Stimulated activated naive CD8-positive, alpha-beta T cell treated with anti-CD3 and anti-CD28 coated beads, Interleukin-15, amount 100 ng/mL, for 72 hours (primary cell): ENCODE measurements at regions not wholly inside any gene's neighbourhood (a gene's known extent, or its start where the extent isn't known, plus 50 kb on each side); places are given as distances from the start of the nearest gene placed in this dataset.

ENCODE experiments used
- ATAC-seq: fragments of 150-1000 bp; cut with Tn5 transposase; 2 replicates; pipeline ENCODE4 v1.10.0; 2021; ENCODE audit warnings: mild to moderate bottlenecking, moderate library complexity
- DNase-seq, 2 donors: peaks; one replicate each; pipeline ENCODE4 v3.0.0; 2021 to 2022
- H3K27ac Mint-ChIP-seq, 2 donors: one replicate each; pipeline ENCODE4 v1.8.0; 2022; ENCODE audit warnings: mild to moderate bottlenecking in 2 of 2, mixed read lengths in 2 of 2, moderate library complexity in 2 of 2
- H3K27me3 Mint-ChIP-seq: one replicate; pipeline ENCODE4 v1.8.0; 2022; ENCODE audit warnings: mixed read lengths
- H3K4me1 Mint-ChIP-seq: one replicate; pipeline ENCODE4 v1.8.0; 2022; ENCODE audit warnings: mild to moderate bottlenecking, mixed read lengths
- H3K4me3 Mint-ChIP-seq, 2 donors: one replicate each; pipeline ENCODE4 v1.8.0; 2022; ENCODE audit warnings: mild to moderate bottlenecking in 2 of 2, mixed read lengths in 2 of 2, moderate library complexity in 1 of 2
- H3K9me3 Mint-ChIP-seq, 2 donors: one replicate each; pipeline ENCODE4 v1.8.0; 2022; ENCODE audit warnings: mixed read lengths in 2 of 2

GRCh38 chr2:9681427-9681817 is 50.6 kb upstream of the YWHAQ start:
- Mint-ChIP-seq H3K4me3 (no peak overlapping the region), H3K9me3 (no peaks in the 10 kb centered on the region), H3K4me1 (peaks cover 9% of the 10 kb centered on the region), H3K27ac (peak overlapping the region in 1 of 2 donors; percentile 54), H3K27me3 (no peaks in the 10 kb centered on the region)
- ATAC-seq (no peak), DNase-seq (no peak)

- no peak for DNase-seq
- no peak overlapping the region for H3K4me3 Mint-ChIP-seq
- no peaks in the 10 kb centered on the region for H3K27me3 Mint-ChIP-seq
Observed at GRCh38 chr2:9685637-9686036, 54.8 kb upstream of the YWHAQ start.

GRCh38 chr2:9686061-9686460 is 55.3 kb upstream of the YWHAQ start:
- no peak overlapping the region for H3K27ac Mint-ChIP-seq
- ATAC-seq (no peak), DNase-seq (no peak)
- H3K27me3 Mint-ChIP-seq, result no peaks in the 10 kb centered on the region
- H3K9me3 Mint-ChIP-seq, result no peaks in the 10 kb centered on the region
- no peak overlapping the region for H3K4me3 Mint-ChIP-seq
- peaks cover 17% of the 10 kb centered on the region for H3K4me1 Mint-ChIP-seq

More at GRCh38 chr2:9685637-9686036, 54.8 kb upstream of the YWHAQ start:
- Mint-ChIP-seq H3K9me3 (no peaks in the 10 kb centered on the region), H3K27ac (no peak overlapping the region), H3K4me1 (peaks cover 17% of the 10 kb centered on the region)
- no peak for ATAC-seq

GRCh38 chr2:9690252-9690651 is 59.5 kb upstream of the YWHAQ start:
- peak overlapping the region in 1 of 2 donors; percentile 1 for H3K27ac Mint-ChIP-seq
- H3K9me3 Mint-ChIP-seq, result no peaks in the 10 kb centered on the region
- H3K4me1 Mint-ChIP-seq, result peaks cover 19% of the 10 kb centered on the region
- no peaks in the 10 kb centered on the region for H3K27me3 Mint-ChIP-seq
- no peak for DNase-seq
- no peak overlapping the region for H3K4me3 Mint-ChIP-seq
- no peak for ATAC-seq

- DNase-seq (no peak), ATAC-seq (no peak)
- H3K4me1 Mint-ChIP-seq, result peaks cover 19% of the 10 kb centered on the region
- H3K27me3 Mint-ChIP-seq, result no peaks in the 10 kb centered on the region
- H3K9me3 Mint-ChIP-seq, result no peaks in the 10 kb centered on the region
- H3K4me3 Mint-ChIP-seq, result no peak overlapping the region
- H3K27ac Mint-ChIP-seq, result peak overlapping the region in 1 of 2 donors; percentile 1
Observed at GRCh38 chr2:9690716-9691498, 60.1 kb upstream of the YWHAQ start.

- H3K4me1 Mint-ChIP-seq, result peaks cover 20% of the 10 kb centered on the region
- H3K27me3 Mint-ChIP-seq, result no peaks in the 10 kb centered on the region
- H3K9me3 Mint-ChIP-seq, result no peaks in the 10 kb centered on the region
- H3K4me3 Mint-ChIP-seq, result no peak overlapping the region
- H3K27ac Mint-ChIP-seq, result no peak overlapping the region
- ATAC-seq, result peak; percentile 18
- no peak for DNase-seq
Observed at GRCh38 chr2:9692456-9693195, 61.8 kb upstream of the YWHAQ start.

GRCh38 chr2:9693196-9693491 is 62.3 kb upstream of the YWHAQ start:
- H3K9me3 Mint-ChIP-seq, result no peaks in the 10 kb centered on the region
- H3K27me3 Mint-ChIP-seq, result no peaks in the 10 kb centered on the region
- peaks cover 25% of the 10 kb centered on the region for H3K4me1 Mint-ChIP-seq
- DNase-seq (no peak), ATAC-seq (peak; percentile 46)
- no peak overlapping the region for H3K27ac Mint-ChIP-seq
- H3K4me3 Mint-ChIP-seq, result no peak overlapping the region

- H3K9me3 Mint-ChIP-seq, result no peaks in the 10 kb centered on the region
- no peaks in the 10 kb centered on the region for H3K27me3 Mint-ChIP-seq
- DNase-seq (no peak), ATAC-seq (no peak)
- H3K27ac Mint-ChIP-seq, result no peak overlapping the region
- peaks cover 29% of the 10 kb centered on the region for H3K4me1 Mint-ChIP-seq
- H3K4me3 Mint-ChIP-seq, result no peak overlapping the region
Observed at GRCh38 chr2:9693646-9694045, 62.8 kb upstream of the YWHAQ start.

- DNase-seq (no peak), ATAC-seq (no peak)
- Mint-ChIP-seq H3K4me1 (peaks cover 37% of the 10 kb centered on the region), H3K27me3 (no peaks in the 10 kb centered on the region), H3K4me3 (no peak overlapping the region), H3K9me3 (no peaks in the 10 kb centered on the region), H3K27ac (no peak overlapping the region)
Observed at GRCh38 chr2:9694661-9695234, 64.0 kb upstream of the YWHAQ start.

GRCh38 chr2:9695941-9696340 is 65.1 kb upstream of the YWHAQ start:
- DNase-seq (no peak), ATAC-seq (no peak)
- no peak overlapping the region for H3K27ac Mint-ChIP-seq
- H3K4me1 Mint-ChIP-seq, result peaks cover 26% of the 10 kb centered on the region
- H3K4me3 Mint-ChIP-seq, result no peak overlapping the region
- no peaks in the 10 kb centered on the region for H3K9me3 Mint-ChIP-seq
- H3K27me3 Mint-ChIP-seq, result no peaks in the 10 kb centered on the region

- Mint-ChIP-seq H3K9me3 (no peaks in the 10 kb centered on the region), H3K27ac (no peak overlapping the region), H3K27me3 (no peaks in the 10 kb centered on the region), H3K4me3 (no peak overlapping the region), H3K4me1 (peaks cover 26% of the 10 kb centered on the region)
- ATAC-seq (no peak), DNase-seq (no peak)
Observed at GRCh38 chr2:9696731-9697130, 65.9 kb upstream of the YWHAQ start.

GRCh38 chr2:9697909-9698308 is 67.1 kb upstream of the YWHAQ start:
- Mint-ChIP-seq H3K27ac (no peak overlapping the region), H3K27me3 (peaks cover 7% of the 10 kb centered on the region), H3K4me1 (peaks cover 30% of the 10 kb centered on the region), H3K9me3 (no peaks in the 10 kb centered on the region), H3K4me3 (no peak overlapping the region)
- DNase-seq (no peak), ATAC-seq (peak; percentile 32)

GRCh38 chr2:9699139-9700108 is 68.6 kb upstream of the YWHAQ start:
- Mint-ChIP-seq H3K4me1 (peaks cover 36% of the 10 kb centered on the region), H3K4me3 (no peak overlapping the region), H3K27me3 (peaks cover 7% of the 10 kb centered on the region), H3K27ac (no peak overlapping the region), H3K9me3 (no peaks in the 10 kb centered on the region)
- no peak for DNase-seq
- no peak for ATAC-seq

GRCh38 chr2:9700109-9700495 is 69.3 kb upstream of the YWHAQ start:
- Mint-ChIP-seq H3K27ac (no peak overlapping the region), H3K4me1 (peaks cover 40% of the 10 kb centered on the region)

GRCh38 chr2:9702604-9703084 is 71.8 kb upstream of the YWHAQ start:
- ATAC-seq (no peak), DNase-seq (no peak)
- peaks cover 7% of the 10 kb centered on the region for H3K27me3 Mint-ChIP-seq
- no peaks in the 10 kb centered on the region for H3K9me3 Mint-ChIP-seq
- peaks cover 39% of the 10 kb centered on the region for H3K4me1 Mint-ChIP-seq
- no peak overlapping the region for H3K27ac Mint-ChIP-seq
- no peak overlapping the region for H3K4me3 Mint-ChIP-seq

More at GRCh38 chr2:9700109-9700495, 69.3 kb upstream of the YWHAQ start:
- DNase-seq, result no peak
- ATAC-seq, result no peak
- H3K4me3 Mint-ChIP-seq, result no peak overlapping the region
- H3K9me3 Mint-ChIP-seq, result no peaks in the 10 kb centered on the region
- H3K27me3 Mint-ChIP-seq, result peaks cover 7% of the 10 kb centered on the region
